ENCODE measurements at regions not wholly inside any gene's neighbourhood (a gene's known extent, or its start where the extent isn't known, plus 50 kb on each side); places are given as distances from the start of the nearest gene placed in this dataset.
"Not testable (repeated sequence)": the region's sequence is repeated elsewhere in the genome, so short reads cannot be mapped to it uniquely, and the experiment has no call there.

GRCh38 chr2:239803102-239803765 is 221.9 kb downstream of the NDUFA10 start:
- DNase-seq: no peak

GRCh38 chr2:239802185-239802649 is 222.9 kb downstream of the NDUFA10 start:
- no peak for DNase-seq

DNA sequence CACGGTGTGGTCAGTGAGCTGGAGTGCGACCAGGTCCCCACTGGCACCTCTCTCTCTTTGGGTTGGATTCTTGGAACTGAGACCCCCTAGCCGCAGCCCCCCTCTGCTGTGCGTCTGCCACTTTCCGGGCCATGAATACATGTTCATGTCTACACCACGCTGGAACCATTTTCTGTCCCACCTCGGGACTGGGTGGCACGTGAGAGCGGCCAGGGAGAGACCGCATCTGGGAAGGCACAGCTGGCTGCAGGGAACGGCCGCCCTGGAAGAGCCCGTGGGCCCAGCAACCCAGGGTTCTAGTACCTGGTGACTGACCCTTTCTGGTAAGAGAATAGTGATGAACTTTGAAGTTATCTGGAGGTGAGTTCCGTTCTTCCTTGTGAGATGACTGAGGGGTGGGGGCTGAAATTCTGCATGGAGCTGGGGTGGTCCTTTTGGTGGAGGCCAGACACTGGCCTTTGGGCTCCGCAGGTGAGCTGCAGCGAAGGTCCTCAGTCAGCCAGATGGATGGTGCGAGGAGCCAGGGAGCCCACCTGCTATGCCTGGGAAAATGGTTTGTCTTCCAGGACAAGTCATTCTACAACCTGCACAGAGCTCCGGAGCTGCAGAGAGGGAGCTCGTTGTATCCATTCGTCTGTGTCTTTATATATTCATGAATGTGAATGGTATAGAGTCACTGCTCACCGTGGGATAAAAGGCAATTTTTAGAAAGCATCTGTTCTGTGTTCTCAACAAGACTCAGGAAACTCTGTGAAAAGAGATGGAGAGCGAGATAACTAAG is 223.5 kb downstream of the NDUFA10 start:
- no peak for DNase-seq

GRCh38 chr2:239800785-239801386 is 224.3 kb downstream of the NDUFA10 start:
- no peak for DNase-seq

DNA sequence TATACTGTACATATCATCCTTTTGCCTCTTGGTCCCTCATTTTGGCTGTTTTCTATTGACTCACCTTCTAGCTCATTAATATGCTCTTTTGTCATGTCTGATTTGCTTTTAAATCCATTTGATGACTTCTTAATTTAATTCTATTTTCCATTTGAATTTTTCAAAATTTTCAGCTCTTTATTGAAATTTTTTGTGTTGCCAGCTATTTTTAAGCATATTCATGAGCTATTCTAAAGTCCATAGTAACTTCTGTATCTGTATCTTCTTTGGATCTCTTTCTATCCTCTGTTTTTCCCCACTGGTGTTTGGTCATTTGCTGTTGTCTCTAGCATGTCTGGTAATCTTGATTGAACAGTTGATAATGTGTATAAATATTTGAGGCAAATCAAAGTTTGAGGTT is 227.8 kb downstream of the NDUFA10 start:
- DNase-seq: no peak

DNA sequence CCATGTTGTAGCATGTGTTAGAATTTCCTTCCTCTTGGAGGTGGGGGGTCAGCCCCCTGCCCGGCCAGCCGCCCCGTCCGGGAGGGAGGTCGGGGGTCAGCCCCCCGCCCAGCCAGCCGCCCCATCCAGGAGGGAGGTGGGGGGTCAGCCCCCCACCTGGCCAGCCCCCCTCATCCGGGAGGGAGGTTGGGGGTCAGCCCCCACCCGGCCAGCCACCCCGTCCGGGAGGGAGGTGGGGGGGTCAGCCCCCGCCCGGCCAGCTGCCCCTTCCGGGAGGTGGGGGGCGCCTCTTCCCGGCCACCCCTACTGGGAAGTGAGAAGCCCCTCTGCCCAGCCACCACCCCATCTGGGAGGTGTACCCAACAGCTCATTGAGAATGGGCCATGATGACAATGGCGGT is 229.4 kb downstream of the NDUFA10 start:
- DNase-seq: not testable (repeated sequence)

DNA sequence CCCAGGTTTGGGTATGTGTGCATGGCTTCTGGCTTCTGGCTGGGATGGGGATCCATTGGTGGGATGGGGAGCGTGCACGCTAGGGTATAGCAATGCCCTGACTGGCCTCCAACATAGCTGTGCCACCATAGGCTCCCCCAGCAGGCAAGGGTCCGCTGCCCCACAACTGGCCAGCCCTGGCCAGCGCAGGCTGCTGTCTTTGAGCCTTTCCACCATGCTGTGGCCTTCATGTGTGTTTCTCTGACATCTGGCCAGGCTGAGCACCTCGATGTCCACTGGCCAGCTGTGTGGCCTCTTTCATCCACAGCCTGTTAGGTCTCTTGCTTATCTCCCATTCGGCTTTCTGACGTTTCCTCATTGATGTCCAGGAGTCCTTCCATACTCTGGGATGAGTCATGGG is 231.3 kb downstream of the NDUFA10 start:
- DNase-seq: no peak

- no peak for DNase-seq
These were observed 232.1 kb downstream of the NDUFA10 start for GRCh38 chr2:239793086-239793485.

- DNase-seq: peak; percentile 38
These were observed 232.6 kb downstream of the NDUFA10 start for GRCh38 chr2:239792405-239793084.

DNA sequence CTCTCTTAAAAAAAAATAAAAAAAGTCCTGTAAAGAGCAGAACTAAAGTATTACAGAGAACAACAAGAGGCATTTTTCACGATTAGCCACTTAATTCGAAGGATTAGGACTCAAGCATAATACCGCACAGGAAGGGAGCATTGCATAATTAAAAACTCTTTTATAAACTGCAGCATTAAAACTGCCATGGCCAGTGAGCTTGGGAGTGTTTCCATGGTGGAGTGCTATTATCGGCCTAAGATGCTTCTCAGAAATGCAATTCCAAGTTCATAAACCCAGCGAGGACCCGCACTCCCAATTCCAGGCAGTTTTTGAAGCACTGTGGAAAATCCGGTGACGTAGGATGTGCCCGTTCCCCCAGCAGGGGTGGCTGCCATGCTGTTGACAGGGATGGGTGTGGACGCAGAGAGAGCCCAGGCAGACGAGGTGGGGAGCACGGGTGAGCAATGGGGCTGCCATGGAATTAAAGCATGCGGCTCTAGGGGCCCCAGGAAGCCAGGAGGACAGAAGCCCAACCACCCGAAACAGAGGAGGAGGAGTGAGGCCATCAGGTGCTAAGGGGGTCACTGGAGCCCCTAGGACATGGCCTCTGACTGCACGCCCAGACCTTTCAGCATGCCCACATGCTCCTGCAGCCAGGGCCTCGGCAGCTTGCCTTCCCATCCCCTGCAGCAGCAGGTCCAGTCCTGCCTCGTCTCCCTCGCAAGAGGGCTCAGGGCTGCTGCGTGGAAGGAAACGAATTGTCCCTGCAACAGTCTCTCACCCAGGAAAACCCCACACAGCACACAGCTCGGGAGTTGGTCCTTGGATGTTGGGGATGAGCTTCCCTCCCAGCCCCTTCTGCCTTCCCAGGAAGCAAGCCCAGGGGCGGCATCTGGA is 233.4 kb downstream of the NDUFA10 start:
- DNase-seq: no peak

DNA sequence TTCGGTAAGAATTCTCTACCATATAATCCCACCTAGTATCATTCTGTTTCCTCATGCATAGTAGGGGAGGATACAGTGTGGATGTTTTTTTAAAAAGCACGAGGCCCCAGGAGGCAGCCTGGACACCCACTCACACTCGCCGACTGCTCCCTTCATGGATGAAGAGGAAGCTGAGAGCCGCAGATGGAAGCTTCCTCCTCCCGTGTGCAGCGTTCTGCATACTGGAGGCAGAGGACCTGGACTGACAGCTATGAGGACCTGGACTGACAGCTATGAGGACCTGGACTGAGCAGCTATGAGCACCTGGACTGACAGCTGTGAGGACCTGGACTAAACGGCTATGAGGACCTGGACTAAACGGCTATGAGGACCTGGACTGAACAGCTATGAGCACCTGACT is 234.4 kb downstream of the NDUFA10 start:
- no peak for DNase-seq

GRCh38 chr2:239790313-239790712 is 234.8 kb downstream of the NDUFA10 start:
- no peak for DNase-seq

DNA sequence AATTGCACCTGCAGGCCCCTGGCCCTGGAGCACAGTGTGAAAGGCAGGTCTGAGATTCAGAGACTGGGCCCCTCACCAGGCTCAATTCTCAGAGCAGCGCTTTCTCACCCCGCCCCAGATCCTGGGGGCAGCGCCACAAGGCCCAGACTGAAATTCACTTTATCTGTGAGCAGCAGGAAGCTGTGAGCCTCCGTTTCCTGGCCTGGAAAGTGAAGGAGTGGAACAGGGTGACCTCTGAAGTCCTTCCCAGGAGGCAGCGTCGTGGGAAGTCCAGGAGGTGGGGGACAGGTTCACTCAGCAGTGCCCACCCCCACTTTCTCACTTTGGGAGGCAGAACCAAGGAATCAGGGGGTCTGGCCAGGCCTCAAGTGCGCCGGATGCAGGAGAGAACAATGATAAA is 235.4 kb downstream of the NDUFA10 start:
- DNase-seq: no peak

- DNase-seq: no peak
These were observed 236.5 kb downstream of the NDUFA10 start for GRCh38 chr2:239788576-239789098.

DNA sequence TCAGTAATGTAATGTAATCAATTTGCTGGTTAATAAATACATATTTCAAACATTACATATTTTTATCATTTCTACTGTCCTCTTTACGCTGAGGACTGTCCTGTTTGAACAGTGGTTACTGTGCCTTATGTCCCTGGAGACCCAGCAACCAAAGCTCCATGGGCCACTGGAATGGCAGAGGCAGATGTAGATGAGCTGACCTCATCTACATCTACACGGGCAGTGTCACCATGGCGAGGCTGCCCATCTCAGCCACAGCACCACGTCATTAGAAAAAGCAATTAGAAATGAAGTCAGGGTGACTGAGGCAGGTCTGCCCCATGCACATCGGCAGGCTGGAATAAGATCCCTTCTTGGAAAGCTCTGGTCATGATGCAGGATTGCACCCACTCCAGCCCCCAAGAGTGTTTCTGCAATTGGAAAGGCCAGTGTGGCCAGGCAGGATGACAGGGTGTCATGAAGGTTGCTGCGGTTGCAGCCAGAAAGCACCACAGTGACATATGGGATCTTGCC is 237.5 kb downstream of the NDUFA10 start:
- DNase-seq: no peak

GRCh38 chr2:239786791-239787190 is 238.4 kb downstream of the NDUFA10 start:
- DNase-seq: no peak

DNA sequence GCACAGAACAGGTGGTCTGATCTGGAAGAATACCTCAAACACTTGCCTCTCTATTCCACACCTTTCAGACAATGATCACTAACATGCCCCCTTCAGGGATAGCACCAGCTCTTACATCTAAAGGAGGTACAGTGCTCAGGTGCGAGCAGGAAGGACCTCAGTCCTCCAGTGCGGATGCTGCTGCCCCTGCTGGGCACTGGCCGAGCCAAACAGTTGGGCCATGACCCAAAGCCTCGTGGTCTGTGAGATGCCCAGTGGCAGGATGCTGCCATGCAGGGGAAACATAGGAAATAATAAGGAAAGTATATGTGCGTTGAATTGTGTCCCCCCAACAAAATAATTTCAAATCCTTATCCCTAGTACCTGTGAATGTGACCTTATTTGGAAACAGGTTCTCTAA is 243.7 kb downstream of the NDUFA10 start:
- no peak for DNase-seq

DNA sequence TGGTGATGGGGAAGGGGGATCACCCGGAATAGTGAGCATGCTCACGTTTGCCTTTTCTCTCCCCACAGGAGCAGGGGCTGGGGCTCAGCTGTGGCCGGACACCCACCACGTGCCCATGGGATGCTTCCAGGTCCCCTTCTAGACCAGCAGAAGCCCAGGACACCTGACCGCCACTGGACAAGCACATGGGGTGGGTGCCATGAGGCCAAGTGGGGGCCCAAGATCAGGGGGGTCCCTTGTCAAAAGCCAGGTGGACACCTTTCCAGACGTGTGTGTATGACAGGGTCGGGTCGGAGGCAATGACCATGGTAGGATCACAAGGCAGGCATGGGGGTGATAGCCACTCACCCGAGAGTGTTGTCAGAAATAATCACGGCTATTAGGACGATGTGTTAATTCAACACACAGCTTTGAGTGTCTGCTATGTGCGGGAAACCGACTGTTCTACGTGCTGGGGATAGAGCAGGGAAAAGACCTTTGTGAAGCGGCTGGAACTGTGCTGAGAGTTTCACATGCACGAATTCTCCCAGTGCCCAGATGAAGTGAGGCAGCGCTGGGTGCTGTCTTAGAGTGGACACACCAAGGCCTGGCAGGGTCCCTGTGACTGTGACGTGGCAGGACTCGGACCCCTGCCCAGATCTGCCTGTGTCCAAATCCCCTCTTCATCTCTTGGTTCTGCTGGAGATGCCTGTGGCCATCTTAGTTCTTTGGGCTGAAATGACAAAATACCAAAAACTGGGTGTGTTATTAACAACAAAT is 244.7 kb downstream of the NDUFA10 start:
- no peak for DNase-seq

DNA sequence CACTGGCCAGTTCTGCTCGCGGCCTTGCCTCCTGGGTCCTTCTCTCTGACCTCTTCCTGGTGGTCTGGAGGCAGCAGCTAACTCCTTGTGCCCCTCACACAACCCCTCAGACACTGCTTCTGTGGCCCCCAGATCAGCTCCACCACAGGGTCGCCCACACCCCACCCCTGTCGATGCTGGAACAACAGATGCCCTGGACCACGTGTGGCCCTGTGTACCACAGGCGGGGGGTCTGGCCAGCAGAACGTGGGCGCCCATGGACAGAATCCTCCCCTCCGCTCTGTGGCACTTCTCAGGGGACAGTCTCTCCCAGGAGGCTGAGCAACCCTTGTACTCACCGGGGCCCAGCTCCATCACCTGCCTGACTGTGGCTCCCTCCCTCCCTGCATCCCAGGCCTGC is 245.6 kb downstream of the NDUFA10 start:
- no peak for DNase-seq

DNA sequence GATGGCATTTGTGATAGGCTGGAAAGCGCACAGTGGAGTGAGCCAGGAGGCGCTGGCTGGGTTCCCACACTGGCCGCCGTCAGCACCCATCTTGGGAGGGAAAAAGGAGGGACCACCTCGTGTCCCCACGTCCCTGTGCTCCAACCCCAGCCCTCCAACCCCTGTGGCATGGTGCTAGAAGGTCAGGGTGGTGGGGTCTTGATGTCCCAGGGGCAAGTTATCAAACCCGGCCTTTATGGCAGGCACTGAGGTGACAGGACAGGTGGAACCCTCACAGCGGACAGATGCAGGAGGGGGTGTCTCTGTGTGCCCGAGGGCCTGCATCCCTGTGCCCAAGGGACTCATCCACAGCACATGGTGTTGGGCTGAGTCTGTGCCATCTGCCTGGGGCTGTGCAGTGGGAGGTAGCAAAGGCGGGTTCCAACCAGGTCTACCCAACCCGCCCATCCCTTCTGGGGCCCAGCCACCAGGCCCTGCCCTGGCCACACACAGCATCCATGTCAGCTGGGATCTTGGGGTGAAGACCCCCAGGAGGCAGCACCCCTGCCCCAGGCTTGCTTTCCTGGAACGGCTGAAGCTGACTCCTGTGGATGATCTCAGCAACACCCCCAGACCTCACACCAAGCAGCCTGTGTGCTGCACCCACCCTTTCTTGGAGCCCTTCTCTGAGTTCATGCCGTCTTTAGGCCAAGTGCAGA is 246.1 kb downstream of the NDUFA10 start:
- no peak for DNase-seq

Data from tongue (tissue), 1 donor.